H9 (cell line): ENCODE measurements at regions not wholly inside any gene's neighbourhood (a gene's known extent, or its start where the extent isn't known, plus 50 kb on each side); places are given as distances from the start of the nearest gene placed in this dataset.

Experiments
- DNase-seq: peaks from one replicate; pipeline ENCODE4 v3.0.0-alpha.2; 2017
- H2AFZ ChIP-seq: one replicate; pipeline ENCODE4 v1.6.1; 2013; ENCODE audit warnings: mild to moderate bottlenecking, low read length, control low read depth, moderate library complexity
- H2AK5ac ChIP-seq: 2 replicates; pipeline ENCODE4 v1.6.1; 2013; ENCODE audit warnings: low read length, control low read depth, mixed read lengths; ENCODE audit not compliant: insufficient read length
- H2BK120ac ChIP-seq: one replicate; pipeline ENCODE4 v1.6.1; 2013; ENCODE audit warnings: low read depth, mild to moderate bottlenecking, low read length, control low read depth, inconsistent platforms; ENCODE audit not compliant: poor library complexity, severe bottlenecking
- H2BK12ac ChIP-seq: 2 replicates; pipeline ENCODE4 v1.6.1; 2013; ENCODE audit warnings: low read length, control low read depth, mixed read lengths, low read depth; ENCODE audit not compliant: insufficient read length
- H2BK15ac ChIP-seq: 2 replicates; pipeline ENCODE4 v1.6.1; 2013; ENCODE audit warnings: low read depth, low read length, control low read depth
- H2BK20ac ChIP-seq: one replicate; pipeline ENCODE4 v1.6.1; 2013; ENCODE audit warnings: low read depth, mild to moderate bottlenecking, low read length, control low read depth, inconsistent platforms; ENCODE audit not compliant: poor library complexity, severe bottlenecking
- H2BK5ac ChIP-seq: 2 replicates; pipeline ENCODE4 v1.6.1; 2013; ENCODE audit warnings: low read length, control low read depth, mixed read lengths; ENCODE audit not compliant: insufficient read length
- H3K14ac ChIP-seq: 2 replicates; pipeline ENCODE4 v1.6.1; 2013; ENCODE audit warnings: low read length, control low read depth; ENCODE audit not compliant: insufficient read depth
- H3K18ac ChIP-seq: 2 replicates; pipeline ENCODE4 v1.6.1; 2013; ENCODE audit warnings: low read depth, mild to moderate bottlenecking, mixed read lengths, low read length, control low read depth; ENCODE audit not compliant: insufficient read length
- H3K23ac ChIP-seq: 2 replicates; pipeline ENCODE4 v1.6.1; 2013; ENCODE audit warnings: low read length, control low read depth, mixed read lengths, low read depth; ENCODE audit not compliant: insufficient read length
- H3K23me2 ChIP-seq: 2 replicates; pipeline ENCODE4 v1.6.1; 2013; ENCODE audit warnings: low read depth, mild to moderate bottlenecking, mixed read lengths, low read length, control low read depth; ENCODE audit not compliant: insufficient read length, poor library complexity, severe bottlenecking
- H3K27ac ChIP-seq: 2 replicates; pipeline ENCODE4 v1.5.1; 2013; ENCODE audit warnings: low read length, control low read depth, mixed read lengths, low read depth; ENCODE audit not compliant: insufficient read length
- H3K27me3 ChIP-seq: 2 replicates; pipeline ENCODE4 v1.6.1; 2013; ENCODE audit warnings: low read length, control low read depth, inconsistent platforms; ENCODE audit not compliant: insufficient read depth
- H3K4ac ChIP-seq: 2 replicates; pipeline ENCODE4 v1.6.1; 2013; ENCODE audit warnings: low read depth, mild to moderate bottlenecking, control low read depth, inconsistent platforms, low read length, moderate library complexity
- H3K4me1 ChIP-seq: 2 replicates; pipeline ENCODE4 v1.6.1; 2013; ENCODE audit warnings: low read length, control low read depth, inconsistent platforms; ENCODE audit not compliant: insufficient read depth
- H3K4me2 ChIP-seq: 2 replicates; pipeline ENCODE4 v1.6.1; 2013; ENCODE audit warnings: low read length, control low read depth, mixed read lengths; ENCODE audit not compliant: insufficient read length, insufficient read depth
- H3K56ac ChIP-seq: 2 replicates; pipeline ENCODE4 v1.6.1; 2013; ENCODE audit warnings: low read depth, mild to moderate bottlenecking, mixed read lengths, low read length, control low read depth; ENCODE audit not compliant: insufficient read length
- H3K79me1 ChIP-seq: 2 replicates; pipeline ENCODE4 v1.6.1; 2013; ENCODE audit warnings: low read depth, mild to moderate bottlenecking, moderate library complexity, low read length, control low read depth, inconsistent platforms; ENCODE audit not compliant: insufficient read depth, poor library complexity, severe bottlenecking
- H3K79me2 ChIP-seq: 2 replicates; pipeline ENCODE4 v1.6.1; 2013; ENCODE audit warnings: low read length, control low read depth, inconsistent platforms; ENCODE audit not compliant: insufficient read depth
- H3K9ac ChIP-seq: 2 replicates; pipeline ENCODE4 v1.6.1; 2013; ENCODE audit warnings: low read length, control low read depth, mixed read lengths; ENCODE audit not compliant: insufficient read length; ENCODE audit errors: extremely low read depth
- H3K9me3 ChIP-seq: one replicate; pipeline ENCODE4 v1.6.1; 2013; ENCODE audit warnings: low read depth, low read length, inconsistent platforms; ENCODE audit not compliant: control insufficient read depth
- H3T11ph ChIP-seq: one replicate; pipeline ENCODE4 v1.6.1; 2013; ENCODE audit warnings: mild to moderate bottlenecking, low read length, control low read depth, inconsistent platforms
- H4K20me1 ChIP-seq: one replicate; pipeline ENCODE4 v1.6.1; 2013; ENCODE audit not compliant: control insufficient read depth, insufficient read length, insufficient read depth
- H4K5ac ChIP-seq: 2 replicates; pipeline ENCODE4 v1.6.1; 2013; ENCODE audit warnings: low read depth, mild to moderate bottlenecking, mixed read lengths, low read length, control low read depth; ENCODE audit not compliant: insufficient read length
- H4K8ac ChIP-seq: replicated peaks from 2 replicates; pipeline ENCODE4 v1.6.1; 2013; ENCODE audit warnings: low read length, control low read depth, mixed read lengths, low read depth; ENCODE audit not compliant: insufficient read length
- H4K91ac ChIP-seq: 2 replicates; pipeline ENCODE4 v1.6.1; 2013; ENCODE audit warnings: low read depth, mild to moderate bottlenecking, moderate library complexity, mixed read lengths, low read length, control low read depth; ENCODE audit not compliant: insufficient read length
- H3K27ac Mint-ChIP-seq, 3 experiments: 2 replicates in 2 of 3; 3 replicates in 1 of 3; pipeline ENCODE4 v1.8.0; 2020 to 2021; ENCODE audit warnings: mixed read lengths in 3 of 3, mild to moderate bottlenecking in 1 of 3, moderate library complexity in 1 of 3
- H3K27me3 Mint-ChIP-seq: 2 replicates; pipeline ENCODE4 v1.8.0; 2021; ENCODE audit warnings: low read depth, mild to moderate bottlenecking, moderate library complexity, mixed read lengths
- H3K36me3 Mint-ChIP-seq, 3 experiments: 2 replicates in 2 of 3; 3 replicates in 1 of 3; pipeline ENCODE4 v1.8.0; 2020 to 2021; ENCODE audit warnings: low read depth in 3 of 3, mixed read lengths in 3 of 3; ENCODE audit not compliant: insufficient read depth in 1 of 3
- H3K4me1 Mint-ChIP-seq, 2 experiments: 2 replicates each; pipeline ENCODE4 v1.8.0; 2020; ENCODE audit warnings: mixed read lengths in 2 of 2
- H3K4me3 Mint-ChIP-seq, 2 experiments: 2 replicates in 1 of 2; 3 replicates in 1 of 2; pipeline ENCODE4 v1.8.0; 2020 to 2021; ENCODE audit warnings: mild to moderate bottlenecking in 2 of 2, mixed read lengths in 2 of 2, moderate library complexity in 1 of 2
- H3K9me3 Mint-ChIP-seq, 2 experiments: 2 replicates in 1 of 2; 3 replicates in 1 of 2; pipeline ENCODE4 v1.8.0; 2020; ENCODE audit warnings: mild to moderate bottlenecking in 2 of 2, mixed read lengths in 2 of 2, moderate library complexity in 1 of 2
- WGBS: extraction: QIAGEN DNeasy Blood & Tissue Kit; methylation state at CpG from one replicate; pipeline ENCODE4 v1.1.7; 2013; ENCODE audit warnings: missing lambda C conversion rate, low lambda C conversion rate, mixed read lengths; ENCODE audit not compliant: insufficient read length; ENCODE audit errors: extremely low coverage; 5-methylcytosine and 5-hydroxymethylcytosine counted together
- TF ChIP-seq, protein P1 (sequence below): fragments of 200-600 bp; sonication (generic); conservative IDR thresholded peaks from 3 replicates; pipeline ENCODE4 v1.8.0; 2021; ENCODE audit warnings: antibody characterized with exemption, mild to moderate bottlenecking

DNA sequence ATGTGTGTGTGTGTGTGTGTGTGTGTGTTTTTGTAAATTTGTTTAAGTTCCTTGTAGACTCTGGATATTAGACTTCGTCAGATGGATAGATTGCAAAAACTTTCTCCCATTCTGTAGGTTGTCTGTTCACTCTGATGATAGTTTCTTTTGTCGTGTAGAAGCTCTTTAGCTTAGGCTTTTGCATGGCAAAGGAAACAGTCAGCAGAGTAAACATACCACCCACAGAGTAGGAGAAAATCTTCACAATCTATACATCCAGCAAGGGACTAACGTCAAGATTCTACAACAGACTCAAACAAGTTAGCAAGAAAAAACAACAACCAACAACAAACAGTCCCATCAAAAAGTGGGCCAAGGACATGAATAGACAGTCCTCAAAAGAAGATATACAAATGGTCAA is 336.7 kb upstream of the ATP5MC3 start:
- H3T11ph ChIP-seq, result no peak overlapping the region
- H4K91ac ChIP-seq, result no peak overlapping the region
- H3K27me3 Mint-ChIP-seq, result peaks cover 8% of the 10 kb centered on the region
- H4K20me1 ChIP-seq, result no peaks in the 10 kb centered on the region
- H3K18ac ChIP-seq, result no peak overlapping the region
- TF ChIP-seq, protein P1, sequence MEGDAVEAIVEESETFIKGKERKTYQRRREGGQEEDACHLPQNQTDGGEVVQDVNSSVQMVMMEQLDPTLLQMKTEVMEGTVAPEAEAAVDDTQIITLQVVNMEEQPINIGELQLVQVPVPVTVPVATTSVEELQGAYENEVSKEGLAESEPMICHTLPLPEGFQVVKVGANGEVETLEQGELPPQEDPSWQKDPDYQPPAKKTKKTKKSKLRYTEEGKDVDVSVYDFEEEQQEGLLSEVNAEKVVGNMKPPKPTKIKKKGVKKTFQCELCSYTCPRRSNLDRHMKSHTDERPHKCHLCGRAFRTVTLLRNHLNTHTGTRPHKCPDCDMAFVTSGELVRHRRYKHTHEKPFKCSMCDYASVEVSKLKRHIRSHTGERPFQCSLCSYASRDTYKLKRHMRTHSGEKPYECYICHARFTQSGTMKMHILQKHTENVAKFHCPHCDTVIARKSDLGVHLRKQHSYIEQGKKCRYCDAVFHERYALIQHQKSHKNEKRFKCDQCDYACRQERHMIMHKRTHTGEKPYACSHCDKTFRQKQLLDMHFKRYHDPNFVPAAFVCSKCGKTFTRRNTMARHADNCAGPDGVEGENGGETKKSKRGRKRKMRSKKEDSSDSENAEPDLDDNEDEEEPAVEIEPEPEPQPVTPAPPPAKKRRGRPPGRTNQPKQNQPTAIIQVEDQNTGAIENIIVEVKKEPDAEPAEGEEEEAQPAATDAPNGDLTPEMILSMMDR, result no peak
- peak overlapping the region in 2 of 3 experiments; percentile 0 to 46; a peak in 2 of 7 replicates for H3K27ac Mint-ChIP-seq
- H3K14ac ChIP-seq, result no peak overlapping the region
- H3K36me3 Mint-ChIP-seq, result peaks cover 5 to 9% (median 9%) of the 10 kb centered on the region in 3 experiments; a peak in 5 of 7 replicates
- no peak overlapping the region for H4K8ac ChIP-seq
- no peaks in the 10 kb centered on the region for H3K27me3 ChIP-seq
- no peak overlapping the region for H3K4me2 ChIP-seq
- H3K4ac ChIP-seq, result no peak overlapping the region
- H3K4me1 ChIP-seq, result no peaks in the 10 kb centered on the region; the same call in 1 of the 2 replicates
- H2AK5ac ChIP-seq, result no peak overlapping the region
- H2AFZ ChIP-seq, result no peak overlapping the region
- peak overlapping the region; percentile 12 to 47; a peak in 3 of 5 replicates for H3K4me3 Mint-ChIP-seq
- no peaks in the 10 kb centered on the region for H3K79me1 ChIP-seq
- H3K9me3 ChIP-seq, result no peaks in the 10 kb centered on the region
- H3K79me2 ChIP-seq, result no peaks in the 10 kb centered on the region
- no peak for DNase-seq
- no peak overlapping the region for H2BK20ac ChIP-seq
- no peak overlapping the region for H2BK12ac ChIP-seq
- H3K9ac ChIP-seq, result no peak overlapping the region
- no peaks in the 10 kb centered on the region for H3K23me2 ChIP-seq
- H3K56ac ChIP-seq, result no peak overlapping the region
- WGBS, result no CpG with 5 or more reads among the region's 3 CpGs
- no peak overlapping the region for H2BK5ac ChIP-seq
- H3K27ac ChIP-seq, result no peak overlapping the region
- H3K4me1 Mint-ChIP-seq, result peaks cover 24 to 32% of the 10 kb centered on the region in 2 experiments
- no peak overlapping the region for H2BK120ac ChIP-seq
- peaks cover 7 to 9% of the 10 kb centered on the region in 2 experiments; a peak in 4 of 5 replicates for H3K9me3 Mint-ChIP-seq
- H3K23ac ChIP-seq, result no peak overlapping the region
- H4K5ac ChIP-seq, result no peak overlapping the region
- H2BK15ac ChIP-seq, result no peak overlapping the region
